ENCODE measurements at regions not wholly inside any gene's neighbourhood (a gene's known extent, or its start where the extent isn't known, plus 50 kb on each side); places are given as distances from the start of the nearest gene placed in this dataset.

GRCh38 chr2:185006481-185006880, 408.2 kb downstream of the ZNF804A start:
- TF ChIP-seq CTCF (IDR thresholded peaks at IDR 0.05) = no peak
- no peak for TF ChIP-seq POLR2A (IDR thresholded peaks at IDR 0.05)

All from upper lobe of left lung (tissue), 4 donors.